Subcutaneous abdominal adipose tissue (tissue), 5 donors: ENCODE measurements at regions not wholly inside any gene's neighbourhood (a gene's known extent, or its start where the extent isn't known, plus 50 kb on each side); places are given as distances from the start of the nearest gene placed in this dataset.
A peak's percentile ranks its signal among the peaks of the same experiment; 100 is the strongest.

Experiments used
- H3K27ac ChIP-seq: one replicate; pipeline ENCODE4 v1.7.0; 2013; ENCODE audit warnings: low read depth, mild to moderate bottlenecking, inconsistent platforms, low read length, moderate library complexity
- H3K27me3 ChIP-seq, 5 donors: one replicate each; pipeline ENCODE4 v1.7.0; 2013; ENCODE audit warnings: low read length in 5 of 5, inconsistent platforms in 1 of 5; ENCODE audit not compliant: control insufficient read depth in 5 of 5, insufficient read depth in 4 of 5
- H3K36me3 ChIP-seq, 5 donors: one replicate each; pipeline ENCODE4 v1.7.0; 2013; ENCODE audit warnings: low read length in 5 of 5; ENCODE audit not compliant: control insufficient read depth in 5 of 5, insufficient read depth in 5 of 5
- H3K4me1 ChIP-seq, 5 donors: one replicate each; pipeline ENCODE4 v1.7.0; 2013; ENCODE audit warnings: low read length in 5 of 5, mild to moderate bottlenecking in 3 of 5, moderate library complexity in 1 of 5; ENCODE audit not compliant: control insufficient read depth in 5 of 5, insufficient read depth in 5 of 5
- H3K4me3 ChIP-seq, 5 donors: one replicate each; pipeline ENCODE4 v1.7.0; 2013; ENCODE audit warnings: low read length in 5 of 5, low read depth in 1 of 5
- H3K9ac ChIP-seq, 5 donors: one replicate each; pipeline ENCODE4 v1.7.0; 2013; ENCODE audit warnings: low read length in 5 of 5, mild to moderate bottlenecking in 4 of 5, moderate library complexity in 3 of 5
- H3K9me3 ChIP-seq, 5 donors: one replicate each; pipeline ENCODE4 v1.7.0; 2013; ENCODE audit warnings: low read length in 5 of 5; ENCODE audit not compliant: control insufficient read depth in 5 of 5
- donor health status: healthy.
- donor health status: healthy.
- donor health status: healthy.
- donor health status: healthy.
- donor health status: healthy.

GRCh38 chr12:92301356-92301755 is 155.7 kb upstream of the BTG1 start:
- Histone ChIP-seq H3K9me3 (no peaks in the 10 kb centered on the region), H3K4me3 (no peak overlapping the region), H3K36me3 (no peaks in the 10 kb centered on the region), H3K27ac (no peak overlapping the region), H3K27me3 (no peaks in the 10 kb centered on the region), H3K4me1 (peaks cover 0 to 39% (median 31%) of the 10 kb centered on the region in 5 donors), H3K9ac (no peak overlapping the region)

GRCh38 chr12:92300777-92301176 is 155.1 kb upstream of the BTG1 start:
- H3K36me3 ChIP-seq: no peaks in the 10 kb centered on the region
- H3K4me3 ChIP-seq: no peak overlapping the region
- H3K27ac ChIP-seq: no peak overlapping the region
- H3K27me3 ChIP-seq: no peaks in the 10 kb centered on the region
- peaks cover 0 to 44% (median 32%) of the 10 kb centered on the region in 5 donors for H3K4me1 ChIP-seq
- H3K9ac ChIP-seq: no peak overlapping the region
- no peaks in the 10 kb centered on the region for H3K9me3 ChIP-seq

GRCh38 chr12:92299744-92300143 is 154.1 kb upstream of the BTG1 start:
- no peaks in the 10 kb centered on the region for H3K36me3 ChIP-seq
- H3K27ac ChIP-seq: no peak overlapping the region
- H3K9me3 ChIP-seq: no peaks in the 10 kb centered on the region
- no peaks in the 10 kb centered on the region for H3K27me3 ChIP-seq
- H3K4me3 ChIP-seq: no peak overlapping the region
- no peak overlapping the region for H3K9ac ChIP-seq
- peaks cover 0 to 43% (median 35%) of the 10 kb centered on the region in 5 donors for H3K4me1 ChIP-seq

- Histone ChIP-seq H3K36me3 (no peaks in the 10 kb centered on the region), H3K9me3 (no peaks in the 10 kb centered on the region), H3K27me3 (no peaks in the 10 kb centered on the region), H3K4me3 (no peak overlapping the region), H3K4me1 (peaks cover 0 to 39% (median 32%) of the 10 kb centered on the region in 5 donors), H3K9ac (no peak overlapping the region), H3K27ac (peak overlapping the region; percentile 93)
Observed at GRCh38 chr12:92299344-92299743, 153.7 kb upstream of the BTG1 start.

GRCh38 chr12:92297932-92298696 is 152.5 kb upstream of the BTG1 start:
- Histone ChIP-seq H3K27me3 (no peaks in the 10 kb centered on the region), H3K4me3 (no peak overlapping the region), H3K9me3 (no peaks in the 10 kb centered on the region), H3K36me3 (no peaks in the 10 kb centered on the region), H3K4me1 (peaks cover 0 to 36% (median 31%) of the 10 kb centered on the region in 5 donors), H3K9ac (peak overlapping the region in 2 of 5 donors; percentile 30 to 68), H3K27ac (peak overlapping the region; percentile 93)

- no peaks in the 10 kb centered on the region for H3K27me3 ChIP-seq
- peak overlapping the region in 3 of 5 donors; percentile 56 to 68 (median 59) for H3K9ac ChIP-seq
- peaks cover 0 to 36% (median 32%) of the 10 kb centered on the region in 5 donors for H3K4me1 ChIP-seq
- peak overlapping the region; percentile 93 for H3K27ac ChIP-seq
- H3K4me3 ChIP-seq: no peak overlapping the region
- H3K9me3 ChIP-seq: no peaks in the 10 kb centered on the region
- H3K36me3 ChIP-seq: no peaks in the 10 kb centered on the region
Observed at GRCh38 chr12:92297405-92297804, 151.8 kb upstream of the BTG1 start.

GRCh38 chr12:92295523-92295922 is 149.9 kb upstream of the BTG1 start:
- H3K9ac ChIP-seq: no peak overlapping the region
- no peaks in the 10 kb centered on the region for H3K36me3 ChIP-seq
- no peaks in the 10 kb centered on the region for H3K9me3 ChIP-seq
- no peak overlapping the region for H3K4me3 ChIP-seq
- H3K4me1 ChIP-seq: peaks cover 0 to 47% (median 32%) of the 10 kb centered on the region in 5 donors
- H3K27ac ChIP-seq: no peak overlapping the region
- no peaks in the 10 kb centered on the region for H3K27me3 ChIP-seq

GRCh38 chr12:92294676-92295440 is 149.2 kb upstream of the BTG1 start:
- no peaks in the 10 kb centered on the region for H3K27me3 ChIP-seq
- H3K4me1 ChIP-seq: peaks cover 0 to 47% (median 32%) of the 10 kb centered on the region in 5 donors
- no peaks in the 10 kb centered on the region for H3K36me3 ChIP-seq
- H3K9me3 ChIP-seq: no peaks in the 10 kb centered on the region
- H3K27ac ChIP-seq: no peak overlapping the region
- H3K9ac ChIP-seq: no peak overlapping the region
- no peak overlapping the region for H3K4me3 ChIP-seq

GRCh38 chr12:92292016-92292415 is 146.4 kb upstream of the BTG1 start:
- Histone ChIP-seq H3K36me3 (no peaks in the 10 kb centered on the region), H3K9me3 (no peaks in the 10 kb centered on the region), H3K4me1 (peaks cover 0 to 34% (median 10%) of the 10 kb centered on the region in 5 donors), H3K9ac (no peak overlapping the region), H3K27ac (peak overlapping the region; percentile 74), H3K4me3 (no peak overlapping the region), H3K27me3 (no peaks in the 10 kb centered on the region)

GRCh38 chr12:92290886-92291285 is 145.2 kb upstream of the BTG1 start:
- H3K9me3 ChIP-seq: no peaks in the 10 kb centered on the region

More at GRCh38 chr12:92290886-92291285, 145.2 kb upstream of the BTG1 start:
- H3K4me3 ChIP-seq: no peak overlapping the region
- H3K4me1 ChIP-seq: peaks cover 0 to 23% (median 6%) of the 10 kb centered on the region in 5 donors
- H3K27me3 ChIP-seq: no peaks in the 10 kb centered on the region
- no peak overlapping the region for H3K9ac ChIP-seq
- H3K27ac ChIP-seq: no peak overlapping the region
- no peaks in the 10 kb centered on the region for H3K36me3 ChIP-seq
